ENCODE measurements at regions not wholly inside any gene's neighbourhood (a gene's known extent, or its start where the extent isn't known, plus 50 kb on each side); places are given as distances from the start of the nearest gene placed in this dataset.

- TF ChIP-seq EZH2 (IDR thresholded peaks at IDR 0.05; ENCODE audit: borderline replicate concordance, low read depth, low read length, poor library complexity, severe bottlenecking), result no peak
- TF ChIP-seq CTCF (conservative IDR thresholded peaks at IDR 0.05; ENCODE audit: low read depth, low read length), result no peak
- CTCF ChIA-PET, result no interaction called here
- Histone ChIP-seq H3K4me1 (ENCODE audit: insufficient read depth, low read length, poor library complexity, severe bottlenecking) (no peaks in the 10 kb centered on the region), H3K36me3 (ENCODE audit: insufficient read depth, low read length, poor library complexity, severe bottlenecking) (no peaks in the 10 kb centered on the region), H3K27ac (ENCODE audit: low read depth, low read length, poor library complexity, severe bottlenecking) (no peak overlapping the region), H3K27me3 (replicated peaks; ENCODE audit: insufficient read depth, low read depth, low read length, poor library complexity) (no peaks in the 10 kb centered on the region), H3K9me3 (ENCODE audit: low read depth, low read length, poor library complexity, severe bottlenecking) (no peaks in the 10 kb centered on the region), H3K4me3 (ENCODE audit: low read depth, low read length, poor library complexity, severe bottlenecking) (no peak overlapping the region)
- no TSS peak for BruUV-seq (replicated peaks)
- intact Hi-C loops (cut with micrococcal nuclease; ENCODE audit: unreplicated experiment), result no loop called here
- POLR2A ChIA-PET (ENCODE audit: low non-redundant PET), result no interaction called here
- DNase-seq (ENCODE audit: low spot score), result peak; percentile 3
These were observed 93.5 kb downstream of the ZNF783 start for GRCh38 chr7:149355390-149356048.

GRCh38 chr7:149362696-149363095 lies 98.2 kb downstream of the ZNF777 start:
- POLR2A ChIA-PET (ENCODE audit: low non-redundant PET), result no interaction called here
- Histone ChIP-seq H3K36me3 (ENCODE audit: insufficient read depth, low read length, poor library complexity, severe bottlenecking) (no peaks in the 10 kb centered on the region), H3K4me1 (ENCODE audit: insufficient read depth, low read length, poor library complexity, severe bottlenecking) (no peaks in the 10 kb centered on the region), H3K9me3 (ENCODE audit: low read depth, low read length, poor library complexity, severe bottlenecking) (no peaks in the 10 kb centered on the region), H3K4me3 (ENCODE audit: low read depth, low read length, poor library complexity, severe bottlenecking) (no peak overlapping the region), H3K27me3 (replicated peaks; ENCODE audit: insufficient read depth, low read depth, low read length, poor library complexity) (no peaks in the 10 kb centered on the region), H3K27ac (ENCODE audit: low read depth, low read length, poor library complexity, severe bottlenecking) (no peak overlapping the region)
- intact Hi-C loops (cut with micrococcal nuclease; ENCODE audit: unreplicated experiment), result no loop called here
- no peak for DNase-seq (ENCODE audit: low spot score)
- CTCF ChIA-PET, result no interaction called here
- TF ChIP-seq EZH2 (IDR thresholded peaks at IDR 0.05; ENCODE audit: borderline replicate concordance, low read depth, low read length, poor library complexity, severe bottlenecking) (no peak), CTCF (conservative IDR thresholded peaks at IDR 0.05; ENCODE audit: low read depth, low read length) (no peak)
- BruUV-seq (replicated peaks), result no TSS peak

GRCh38 chr7:149367418-149368180 lies 93.3 kb downstream of the ZNF777 start:
- POLR2A ChIA-PET (ENCODE audit: low non-redundant PET), result no interaction called here
- TF ChIP-seq CTCF (conservative IDR thresholded peaks at IDR 0.05; ENCODE audit: low read depth, low read length) (no peak), EZH2 (IDR thresholded peaks at IDR 0.05; ENCODE audit: borderline replicate concordance, low read depth, low read length, poor library complexity, severe bottlenecking) (no peak)
- no peaks in the 10 kb centered on the region for H3K9me3 ChIP-seq (ENCODE audit: low read depth, low read length, poor library complexity, severe bottlenecking)
- H3K27me3 ChIP-seq (replicated peaks; ENCODE audit: insufficient read depth, low read depth, low read length, poor library complexity), result no peaks in the 10 kb centered on the region
- no peak overlapping the region for H3K4me3 ChIP-seq (ENCODE audit: low read depth, low read length, poor library complexity, severe bottlenecking)
- no peaks in the 10 kb centered on the region for H3K4me1 ChIP-seq (ENCODE audit: insufficient read depth, low read length, poor library complexity, severe bottlenecking)
- CTCF ChIA-PET, result interaction anchor here (0.6 kb wide), 1 partner anchor 1046 kb away, joined by 7 read pairs; no protein-coding TSS in a partner anchor
- no TSS peak for BruUV-seq (replicated peaks)
- intact Hi-C loops (cut with micrococcal nuclease; ENCODE audit: unreplicated experiment), result no loop called here
- no peak overlapping the region for H3K27ac ChIP-seq (ENCODE audit: low read depth, low read length, poor library complexity, severe bottlenecking)
- no peaks in the 10 kb centered on the region for H3K36me3 ChIP-seq (ENCODE audit: insufficient read depth, low read length, poor library complexity, severe bottlenecking)
- DNase-seq (ENCODE audit: low spot score), result no peak
